Esophagus squamous epithelium (tissue), 4 donors: ENCODE measurements at regions not wholly inside any gene's neighbourhood (a gene's known extent, or its start where the extent isn't known, plus 50 kb on each side); places are given as distances from the start of the nearest gene placed in this dataset.

Source experiments
- POLR2A ChIP-seq, 4 donors: fragments of 450-650 bp; IDR thresholded peaks; one replicate each; pipeline ENCODE4 v1.6.1; 2017; ENCODE audit warnings: antibody characterized with exemption in 4 of 4, mild to moderate bottlenecking in 4 of 4, moderate library complexity in 3 of 4
- TF ChIP-seq, protein P1 (sequence below), 6 experiments: fragments of 450-650 bp in 4 of 6; fragments of 200-600 bp in 2 of 6; sonication (generic) in 2 of 6; IDR thresholded peaks; one replicate each; pipeline ENCODE4 v1.5.1; 2016 to 2019; ENCODE audit warnings: antibody characterized with exemption in 6 of 6, mild to moderate bottlenecking in 4 of 6, moderate library complexity in 4 of 6

GRCh38 chr5:57774439-57774838 is 291.8 kb upstream of the ACTBL2 start:
- TF ChIP-seq, protein P1, sequence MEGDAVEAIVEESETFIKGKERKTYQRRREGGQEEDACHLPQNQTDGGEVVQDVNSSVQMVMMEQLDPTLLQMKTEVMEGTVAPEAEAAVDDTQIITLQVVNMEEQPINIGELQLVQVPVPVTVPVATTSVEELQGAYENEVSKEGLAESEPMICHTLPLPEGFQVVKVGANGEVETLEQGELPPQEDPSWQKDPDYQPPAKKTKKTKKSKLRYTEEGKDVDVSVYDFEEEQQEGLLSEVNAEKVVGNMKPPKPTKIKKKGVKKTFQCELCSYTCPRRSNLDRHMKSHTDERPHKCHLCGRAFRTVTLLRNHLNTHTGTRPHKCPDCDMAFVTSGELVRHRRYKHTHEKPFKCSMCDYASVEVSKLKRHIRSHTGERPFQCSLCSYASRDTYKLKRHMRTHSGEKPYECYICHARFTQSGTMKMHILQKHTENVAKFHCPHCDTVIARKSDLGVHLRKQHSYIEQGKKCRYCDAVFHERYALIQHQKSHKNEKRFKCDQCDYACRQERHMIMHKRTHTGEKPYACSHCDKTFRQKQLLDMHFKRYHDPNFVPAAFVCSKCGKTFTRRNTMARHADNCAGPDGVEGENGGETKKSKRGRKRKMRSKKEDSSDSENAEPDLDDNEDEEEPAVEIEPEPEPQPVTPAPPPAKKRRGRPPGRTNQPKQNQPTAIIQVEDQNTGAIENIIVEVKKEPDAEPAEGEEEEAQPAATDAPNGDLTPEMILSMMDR (IDR thresholded peaks at IDR 0.05): no peak
- TF ChIP-seq POLR2A (IDR thresholded peaks at IDR 0.05): no peak
